Coronary artery (tissue), 2 donors: ENCODE measurements at regions not wholly inside any gene's neighbourhood (a gene's known extent, or its start where the extent isn't known, plus 50 kb on each side); places are given as distances from the start of the nearest gene placed in this dataset.

Experiments
- DNase-seq: peaks from one replicate; pipeline ENCODE4 v3.0.0-alpha.2; 2017; ENCODE audit warnings: low spot score
- H3K27ac ChIP-seq, 2 donors: fragments of 200-600 bp; sonication (generic); one replicate each; pipeline ENCODE4 v1.5.1; 2016 to 2019
- H3K4me3 ChIP-seq: fragments of 200-600 bp; sonication (generic); 2 replicates; pipeline ENCODE4 v1.5.1; 2016; ENCODE audit warnings: mild to moderate bottlenecking, moderate library complexity
- TF ChIP-seq, protein P1 (sequence below): fragments of 200-600 bp; sonication (generic); IDR thresholded peaks from one replicate; pipeline ENCODE4 v1.5.1; 2019; ENCODE audit warnings: antibody characterized with exemption

DNA sequence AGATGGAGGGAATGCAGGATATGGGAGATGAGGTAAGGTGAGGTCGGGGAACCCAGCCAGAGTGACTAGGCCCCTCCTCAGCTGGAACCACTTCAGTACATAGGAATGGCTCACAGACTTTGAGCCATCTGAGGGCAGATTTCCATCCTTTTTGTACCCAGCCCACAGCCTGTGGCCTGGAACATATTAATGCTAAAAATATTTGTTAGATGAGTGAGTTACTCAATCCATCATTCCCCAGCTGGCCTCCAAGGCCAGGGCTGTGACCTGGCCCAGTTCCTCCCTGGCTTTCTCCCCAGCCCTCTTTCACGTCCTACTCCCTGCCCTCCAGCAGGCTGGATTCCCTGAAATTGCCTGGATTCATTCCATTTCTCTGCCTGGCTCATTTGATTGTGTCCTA lies 57.2 kb upstream of the PRDM11 start:
- DNase-seq = peak; percentile 90

DNA sequence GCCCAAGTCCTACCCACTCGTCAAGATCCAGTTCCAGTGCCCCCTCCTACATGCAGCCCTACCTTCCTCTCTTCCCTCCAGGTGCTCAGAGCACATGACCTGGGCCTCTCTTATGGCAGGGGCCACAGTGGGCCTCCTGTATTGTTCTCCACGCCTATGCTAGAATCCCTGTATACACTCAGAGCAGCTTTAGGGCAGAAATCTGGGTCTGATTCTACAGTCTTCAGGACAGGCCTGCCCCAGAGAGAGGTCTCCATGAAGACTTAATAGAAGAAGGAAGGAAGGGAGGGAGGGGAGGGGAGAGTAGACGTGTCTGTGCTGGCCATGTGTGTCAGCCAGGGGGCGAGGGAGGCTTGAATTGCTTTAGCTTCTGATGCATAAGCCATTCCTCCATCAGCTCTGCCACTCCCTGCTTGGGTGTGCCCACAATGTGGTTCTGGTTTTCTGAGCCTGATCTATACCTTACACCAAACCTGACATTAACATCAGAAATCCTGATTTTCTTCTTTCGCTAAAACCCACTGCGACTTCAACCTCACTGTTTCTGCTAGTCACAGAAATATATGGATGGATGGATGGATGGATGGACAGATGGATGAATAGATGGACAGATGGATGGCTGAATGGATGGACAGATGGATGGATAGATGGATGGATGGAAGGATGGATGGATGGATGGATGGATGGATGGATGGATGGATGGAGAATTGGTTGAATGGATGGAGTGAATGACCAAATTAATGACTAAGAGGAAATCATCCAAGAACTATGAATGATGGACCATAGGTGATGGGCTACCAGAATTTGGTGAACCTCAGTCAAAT lies 56.6 kb upstream of the PRDM11 start:
- TF ChIP-seq, protein P1, sequence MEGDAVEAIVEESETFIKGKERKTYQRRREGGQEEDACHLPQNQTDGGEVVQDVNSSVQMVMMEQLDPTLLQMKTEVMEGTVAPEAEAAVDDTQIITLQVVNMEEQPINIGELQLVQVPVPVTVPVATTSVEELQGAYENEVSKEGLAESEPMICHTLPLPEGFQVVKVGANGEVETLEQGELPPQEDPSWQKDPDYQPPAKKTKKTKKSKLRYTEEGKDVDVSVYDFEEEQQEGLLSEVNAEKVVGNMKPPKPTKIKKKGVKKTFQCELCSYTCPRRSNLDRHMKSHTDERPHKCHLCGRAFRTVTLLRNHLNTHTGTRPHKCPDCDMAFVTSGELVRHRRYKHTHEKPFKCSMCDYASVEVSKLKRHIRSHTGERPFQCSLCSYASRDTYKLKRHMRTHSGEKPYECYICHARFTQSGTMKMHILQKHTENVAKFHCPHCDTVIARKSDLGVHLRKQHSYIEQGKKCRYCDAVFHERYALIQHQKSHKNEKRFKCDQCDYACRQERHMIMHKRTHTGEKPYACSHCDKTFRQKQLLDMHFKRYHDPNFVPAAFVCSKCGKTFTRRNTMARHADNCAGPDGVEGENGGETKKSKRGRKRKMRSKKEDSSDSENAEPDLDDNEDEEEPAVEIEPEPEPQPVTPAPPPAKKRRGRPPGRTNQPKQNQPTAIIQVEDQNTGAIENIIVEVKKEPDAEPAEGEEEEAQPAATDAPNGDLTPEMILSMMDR = no peak
- H3K27ac ChIP-seq = peak overlapping the region; percentile 8 to 86
- DNase-seq = peak; percentile 29
- no peak overlapping the region for H3K4me3 ChIP-seq

More for the DNA sequence above, 57.2 kb upstream of the PRDM11 start:
- H3K27ac ChIP-seq = peak overlapping the region; percentile 8 to 86
- TF ChIP-seq, protein P1 = no peak
- no peak overlapping the region for H3K4me3 ChIP-seq

DNA sequence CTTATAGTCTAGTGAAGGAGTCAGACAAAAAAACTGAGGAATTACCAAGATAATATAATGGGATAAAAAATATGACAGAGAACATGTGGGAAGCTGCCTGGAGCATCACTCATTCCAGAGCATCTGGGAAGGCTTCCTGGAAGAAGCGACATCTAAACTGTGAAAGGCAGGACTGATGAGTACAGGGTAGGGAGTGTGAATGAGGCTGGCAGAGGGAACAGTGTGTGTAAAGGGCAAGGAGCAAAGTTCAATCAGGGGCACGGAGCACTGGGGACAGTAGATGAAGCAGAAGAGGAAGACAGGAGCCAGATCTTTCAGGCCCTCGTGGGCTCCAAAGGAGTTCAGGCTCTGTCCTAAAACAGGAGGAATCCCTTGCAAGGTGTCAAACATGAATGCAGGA lies 55.8 kb upstream of the PRDM11 start:
- peak; percentile 41 for DNase-seq
- H3K27ac ChIP-seq = peak overlapping the region in 1 of 2 donors; percentile 86
- TF ChIP-seq, protein P1 = no peak
- H3K4me3 ChIP-seq = no peak overlapping the region

DNA sequence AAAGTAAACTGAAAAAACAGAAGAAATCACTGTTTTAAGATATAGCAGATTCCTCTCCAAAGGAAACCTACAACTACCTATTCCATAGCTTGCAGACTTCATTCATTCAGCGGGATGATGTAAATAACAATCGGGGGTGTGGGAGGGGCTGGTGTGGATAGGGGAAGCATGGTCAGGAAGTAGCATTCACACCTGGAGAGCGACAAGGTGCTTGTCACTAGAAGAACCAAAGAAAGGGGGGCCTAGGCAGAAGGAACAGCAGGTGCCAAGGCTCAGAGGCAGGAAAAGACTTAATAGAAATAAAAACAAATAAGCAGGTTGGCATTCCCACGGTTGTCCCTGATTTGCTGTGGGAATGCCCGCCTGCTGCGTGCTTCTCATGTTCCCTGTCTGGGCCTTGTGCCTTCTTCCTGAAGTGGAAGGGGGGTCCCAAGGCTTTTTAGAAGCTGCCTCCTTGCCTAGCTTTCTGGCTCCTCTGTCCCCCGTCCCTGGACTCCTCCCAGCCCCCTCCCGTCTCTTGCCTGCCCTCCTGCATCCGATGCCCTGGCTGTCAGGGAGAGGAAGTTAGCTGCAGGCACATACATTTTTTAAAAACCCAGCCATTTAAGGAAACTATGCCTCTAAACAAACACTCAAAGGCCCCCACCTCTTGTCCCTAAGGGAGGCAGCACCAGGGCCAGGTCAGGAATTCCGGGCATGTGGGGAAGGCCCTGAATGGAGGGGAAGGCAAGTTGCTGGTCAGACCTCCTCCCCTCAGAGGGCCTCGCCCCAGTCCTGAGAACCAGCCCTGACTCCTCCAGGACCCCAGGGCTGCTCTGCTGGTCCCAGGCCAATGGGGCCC lies 54.7 kb upstream of the PRDM11 start:
- Histone ChIP-seq H3K27ac (peak overlapping the region; percentile 36 to 60), H3K4me3 (no peak overlapping the region)
- DNase-seq = peak; percentile 83
- TF ChIP-seq, protein P1 = no peak

DNA sequence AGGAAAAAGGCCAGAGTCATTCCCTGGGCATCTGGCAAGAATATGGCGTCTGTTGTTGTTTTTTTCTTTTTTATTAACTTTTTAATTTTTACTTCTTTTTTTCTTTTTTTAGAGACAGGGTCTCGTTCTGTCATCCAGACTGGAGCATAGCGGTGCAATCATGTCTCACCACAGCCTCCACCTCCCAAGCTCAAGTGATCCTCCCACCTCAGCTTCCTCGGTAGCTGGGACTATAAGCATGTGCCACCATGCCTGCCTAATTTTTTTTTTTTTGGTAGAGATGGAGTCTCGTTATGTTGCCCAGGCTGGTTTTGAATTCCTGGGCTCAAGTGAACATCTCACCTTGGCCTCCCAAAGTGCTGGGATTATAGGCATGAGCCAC lies 54.0 kb upstream of the PRDM11 start:
- H3K4me3 ChIP-seq = no peak overlapping the region
- peak overlapping the region in 1 of 2 donors; percentile 36 for H3K27ac ChIP-seq
- TF ChIP-seq, protein P1 = no peak
- DNase-seq = no peak

DNA sequence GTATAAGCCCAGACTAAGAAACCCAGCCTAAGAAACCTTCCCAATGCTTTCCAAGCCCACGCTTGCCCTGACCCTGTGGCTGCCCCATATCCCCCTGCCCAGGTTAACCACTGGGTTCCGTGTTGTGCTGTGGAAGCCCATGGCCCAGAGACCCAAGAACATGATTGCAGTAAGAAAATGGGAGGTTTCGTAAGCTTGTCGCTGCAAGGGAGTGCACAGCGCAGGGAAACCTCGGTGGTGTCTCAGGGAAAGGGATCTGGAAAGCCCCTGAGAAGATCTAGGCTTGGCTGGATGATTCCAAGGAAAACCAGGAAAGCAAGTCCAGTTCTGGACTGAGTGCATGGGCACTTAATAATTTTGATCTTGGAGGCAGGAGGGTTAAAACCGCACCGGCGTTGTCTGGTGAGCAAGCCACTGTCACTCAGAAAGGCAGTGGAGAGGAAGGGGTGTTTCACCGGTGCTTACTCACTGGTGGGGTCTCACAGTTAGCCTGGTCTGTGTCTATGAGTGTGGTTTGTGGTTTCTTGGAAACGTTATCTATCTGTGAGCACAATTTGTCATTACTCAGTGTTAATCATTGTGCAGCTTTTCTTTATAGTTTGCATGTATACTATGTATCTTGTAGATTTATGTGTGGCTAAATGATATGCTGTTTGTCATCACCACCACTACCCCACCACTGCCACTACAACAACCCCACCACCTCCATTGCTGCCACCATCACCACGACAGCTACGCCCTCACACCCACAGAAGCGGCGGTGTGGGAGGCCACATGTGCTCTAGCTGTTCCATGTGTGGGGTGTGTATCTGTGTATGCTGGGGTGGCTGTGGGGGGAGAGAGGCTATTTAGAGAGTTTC lies 53.3 kb upstream of the PRDM11 start:
- TF ChIP-seq, protein P1 = no peak
- H3K4me3 ChIP-seq = no peak overlapping the region
- H3K27ac ChIP-seq = no peak overlapping the region
- DNase-seq = peak; percentile 65
